Tibial artery (tissue), 4 donors: ENCODE measurements at regions not wholly inside any gene's neighbourhood (a gene's known extent, or its start where the extent isn't known, plus 50 kb on each side); places are given as distances from the start of the nearest gene placed in this dataset.
A peak's percentile ranks its signal among the peaks of the same experiment; 100 is the strongest.

Source experiments
- DNase-seq, 2 donors: peaks; one replicate each; pipeline ENCODE4 v3.0.0-alpha.2; 2019
- H3K27ac ChIP-seq, 2 donors: fragments of 200-600 bp; sonication (generic) in 1 of 2; 1 replicate in 1 of 2; 2 replicates in 1 of 2; pipeline ENCODE4 v1.5.1; 2018 to 2019; ENCODE audit warnings: mild to moderate bottlenecking in 1 of 2
- H3K27me3 ChIP-seq, 2 donors: fragments of 200-600 bp; sonication (generic) in 1 of 2; one replicate each; pipeline versions ENCODE4 v1.5.1 to v1.6.0; 2016 to 2019
- H3K36me3 ChIP-seq, 3 donors: fragments of 200-600 bp; sonication (generic) in 2 of 3; one replicate each; pipeline ENCODE4 v1.5.1; 2016 to 2019; ENCODE audit warnings: mild to moderate bottlenecking in 2 of 3
- H3K4me1 ChIP-seq, 4 donors: fragments of 200-600 bp; sonication (generic) in 2 of 4; 1 replicate in 3 of 4; 2 replicates in 1 of 4; pipeline ENCODE4 v1.5.1; 2016 to 2019
- H3K4me3 ChIP-seq, 2 donors: fragments of 200-600 bp; sonication (generic) in 1 of 2; 1 replicate in 1 of 2; 2 replicates in 1 of 2; pipeline ENCODE4 v1.5.1; 2018 to 2019; ENCODE audit warnings: mild to moderate bottlenecking in 2 of 2
- H3K9me3 ChIP-seq, 3 donors: fragments of 200-600 bp; sonication (generic) in 1 of 3; one replicate each; pipeline ENCODE4 v1.5.1; 2016 to 2019
- intact Hi-C: fragments of 100-400 bp; cut with DNase I; formaldehyde crosslinking; loops from one replicate; pipeline ENCODE4 v1.15.0; 2023; ENCODE audit warnings: low total_unique reads
- TF ChIP-seq, protein P1 (sequence below), 2 experiments: fragments of 200-600 bp in 1 of 2; fragments of 450-650 bp in 1 of 2; IDR thresholded peaks; one replicate each; pipeline ENCODE4 v1.5.1; 2017 to 2019; ENCODE audit warnings: antibody characterized with exemption in 2 of 2, mild to moderate bottlenecking in 1 of 2, moderate library complexity in 1 of 2

DNA sequence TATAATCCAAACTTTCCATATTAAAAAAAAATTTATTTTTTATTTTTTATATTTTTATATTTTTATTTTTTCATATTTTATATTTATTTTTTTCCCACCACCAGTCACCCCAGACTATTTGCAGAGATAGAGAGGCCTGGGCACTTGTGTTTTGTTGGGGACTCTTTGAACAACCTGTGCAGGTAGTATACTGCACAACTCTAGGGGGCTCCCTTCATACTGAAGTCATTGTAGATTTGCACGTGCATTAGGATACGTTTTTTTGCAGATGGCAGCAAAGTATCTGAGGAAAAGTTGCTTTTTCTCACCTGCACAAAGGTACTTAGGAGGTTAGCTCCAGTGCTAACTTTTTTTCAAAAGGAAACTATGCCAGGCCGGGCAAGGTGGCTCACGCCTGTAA lies 73.9 kb upstream of the TANC1 start:
- H3K4me1 ChIP-seq, result no peaks in the 10 kb centered on the region
- H3K4me3 ChIP-seq, result no peak overlapping the region
- TF ChIP-seq, protein P1, sequence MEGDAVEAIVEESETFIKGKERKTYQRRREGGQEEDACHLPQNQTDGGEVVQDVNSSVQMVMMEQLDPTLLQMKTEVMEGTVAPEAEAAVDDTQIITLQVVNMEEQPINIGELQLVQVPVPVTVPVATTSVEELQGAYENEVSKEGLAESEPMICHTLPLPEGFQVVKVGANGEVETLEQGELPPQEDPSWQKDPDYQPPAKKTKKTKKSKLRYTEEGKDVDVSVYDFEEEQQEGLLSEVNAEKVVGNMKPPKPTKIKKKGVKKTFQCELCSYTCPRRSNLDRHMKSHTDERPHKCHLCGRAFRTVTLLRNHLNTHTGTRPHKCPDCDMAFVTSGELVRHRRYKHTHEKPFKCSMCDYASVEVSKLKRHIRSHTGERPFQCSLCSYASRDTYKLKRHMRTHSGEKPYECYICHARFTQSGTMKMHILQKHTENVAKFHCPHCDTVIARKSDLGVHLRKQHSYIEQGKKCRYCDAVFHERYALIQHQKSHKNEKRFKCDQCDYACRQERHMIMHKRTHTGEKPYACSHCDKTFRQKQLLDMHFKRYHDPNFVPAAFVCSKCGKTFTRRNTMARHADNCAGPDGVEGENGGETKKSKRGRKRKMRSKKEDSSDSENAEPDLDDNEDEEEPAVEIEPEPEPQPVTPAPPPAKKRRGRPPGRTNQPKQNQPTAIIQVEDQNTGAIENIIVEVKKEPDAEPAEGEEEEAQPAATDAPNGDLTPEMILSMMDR (IDR thresholded peaks at IDR 0.05), result no peak
- H3K27ac ChIP-seq, result no peak overlapping the region
- no peaks in the 10 kb centered on the region for H3K27me3 ChIP-seq
- H3K36me3 ChIP-seq, result no peaks in the 10 kb centered on the region
- intact Hi-C loops, result no loop called here
- no peaks in the 10 kb centered on the region for H3K9me3 ChIP-seq
- no peak for DNase-seq

DNA sequence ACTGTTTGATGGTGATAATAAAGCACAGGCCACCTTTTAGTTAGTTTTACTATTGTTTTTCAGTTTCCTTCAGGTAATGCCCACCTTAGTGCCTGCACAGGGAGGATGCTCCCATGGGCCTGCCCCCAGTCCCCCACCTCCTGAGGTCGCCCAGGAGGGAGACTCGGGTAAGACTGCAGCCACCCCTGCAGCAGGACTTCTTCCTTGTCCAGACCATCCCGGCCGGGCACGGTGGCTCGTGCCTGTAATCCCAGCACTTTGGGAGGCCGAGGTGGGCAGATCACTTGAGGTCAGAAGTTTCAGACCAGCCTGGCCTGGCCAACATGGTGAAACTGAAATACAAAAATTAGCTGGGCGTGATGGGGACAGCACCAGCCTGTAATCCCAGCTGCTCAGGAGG lies 68.1 kb upstream of the TANC1 start:
- no peaks in the 10 kb centered on the region for H3K9me3 ChIP-seq
- H3K4me1 ChIP-seq, result no peaks in the 10 kb centered on the region
- DNase-seq, result no peak
- intact Hi-C loops, result no loop called here
- H3K4me3 ChIP-seq, result no peak overlapping the region
- H3K36me3 ChIP-seq, result no peaks in the 10 kb centered on the region
- H3K27me3 ChIP-seq, result no peaks in the 10 kb centered on the region
- TF ChIP-seq, protein P1 (IDR thresholded peaks at IDR 0.05), result no peak
- no peak overlapping the region for H3K27ac ChIP-seq

DNA sequence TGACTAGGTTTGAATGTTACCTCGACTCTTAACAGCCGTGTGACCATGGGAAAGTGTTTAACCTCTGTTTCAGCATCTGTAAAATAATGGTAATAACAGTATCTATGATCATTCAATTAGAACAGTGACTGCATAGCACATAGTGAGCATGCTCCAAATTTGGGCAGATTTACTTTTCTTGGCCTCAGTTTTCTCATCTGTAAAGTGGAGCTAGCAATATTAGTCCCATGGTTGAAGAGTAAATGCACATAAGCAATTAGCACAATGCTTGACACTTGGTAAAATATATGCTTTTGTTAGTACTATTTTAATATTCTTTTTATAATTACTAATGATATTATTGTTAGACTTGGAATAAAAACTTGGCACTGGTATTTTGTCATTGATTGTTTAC lies 66.4 kb upstream of the TANC1 start:
- Histone ChIP-seq H3K4me1 (no peaks in the 10 kb centered on the region), H3K27ac (no peak overlapping the region), H3K36me3 (no peaks in the 10 kb centered on the region), H3K27me3 (no peaks in the 10 kb centered on the region), H3K4me3 (peak overlapping the region in 1 of 2 donors; percentile 39), H3K9me3 (no peaks in the 10 kb centered on the region)
- intact Hi-C loops, result no loop called here
- TF ChIP-seq, protein P1 (IDR thresholded peaks at IDR 0.05), result no peak
- DNase-seq, result no peak

DNA sequence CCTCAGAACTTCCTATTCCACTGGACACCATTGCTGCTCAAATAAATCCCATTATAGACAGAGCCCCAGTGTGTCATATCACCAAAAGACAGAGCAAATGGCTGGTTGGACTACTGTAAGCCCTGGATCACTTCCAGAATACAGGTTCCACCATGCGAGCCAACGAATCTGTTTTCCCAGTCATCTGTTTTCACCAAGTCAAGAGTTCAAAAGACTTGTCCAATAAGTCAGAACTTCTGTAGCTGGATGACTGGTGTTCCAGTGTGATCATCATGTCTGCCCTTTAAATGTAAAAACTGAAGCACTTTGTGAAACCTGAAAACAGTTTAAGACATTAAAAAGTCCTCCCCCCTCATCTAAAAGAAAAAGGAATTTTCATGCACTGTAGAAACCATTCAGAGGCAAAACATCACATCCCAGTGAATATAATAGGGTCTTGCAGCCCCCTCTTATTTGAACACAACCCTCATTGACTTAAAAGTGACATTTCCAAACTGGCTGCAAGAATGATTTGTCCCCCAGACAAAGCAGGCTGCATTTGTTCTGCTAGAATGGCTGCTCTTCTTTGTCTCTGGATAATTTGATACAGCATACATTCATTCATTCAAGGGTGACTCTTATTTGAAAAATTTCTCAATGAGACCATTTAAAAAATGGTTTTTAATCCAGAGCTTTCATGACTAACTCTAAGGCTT lies 64.6 kb upstream of the TANC1 start:
- TF ChIP-seq, protein P1 (IDR thresholded peaks at IDR 0.05), result no peak
- H3K27ac ChIP-seq, result no peak overlapping the region
- no peaks in the 10 kb centered on the region for H3K4me1 ChIP-seq
- intact Hi-C loops, result no loop called here
- H3K27me3 ChIP-seq, result no peaks in the 10 kb centered on the region
- DNase-seq, result no peak
- no peak overlapping the region for H3K4me3 ChIP-seq
- no peaks in the 10 kb centered on the region for H3K36me3 ChIP-seq
- H3K9me3 ChIP-seq, result no peaks in the 10 kb centered on the region

DNA sequence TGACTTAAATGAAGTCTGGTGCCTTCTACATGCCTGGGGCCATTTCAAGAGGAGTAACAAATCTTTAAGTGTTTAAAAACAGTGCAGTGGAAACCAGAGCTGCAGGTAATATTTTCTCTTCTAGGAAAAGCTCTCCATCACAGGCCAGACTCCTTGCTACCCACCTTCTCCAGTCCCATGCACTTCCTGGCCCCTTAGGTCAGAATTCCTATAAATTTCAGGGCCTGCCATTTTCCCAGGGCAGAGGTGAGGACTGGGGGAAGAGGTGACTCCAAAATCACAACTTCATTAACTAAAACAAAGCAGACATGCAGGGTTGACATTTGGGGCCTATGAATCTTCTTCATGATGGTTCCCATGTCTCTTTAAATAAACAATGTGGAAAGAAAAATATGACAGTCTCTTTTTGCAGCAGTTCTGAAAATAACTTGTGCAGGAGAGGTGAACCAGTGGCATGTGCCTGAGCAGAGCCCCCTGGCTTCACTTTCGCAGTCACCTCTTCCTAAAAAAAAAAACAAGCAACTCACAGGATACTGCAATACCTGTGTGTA lies 63.7 kb upstream of the TANC1 start:
- Histone ChIP-seq H3K27me3 (no peaks in the 10 kb centered on the region), H3K4me1 (no peaks in the 10 kb centered on the region), H3K36me3 (no peaks in the 10 kb centered on the region), H3K4me3 (no peak overlapping the region), H3K9me3 (no peaks in the 10 kb centered on the region), H3K27ac (no peak overlapping the region)
- no peak for DNase-seq
- TF ChIP-seq, protein P1 (IDR thresholded peaks at IDR 0.05), result no peak
- intact Hi-C loops, result no loop called here
